NT2/D1 (cell line): ENCODE measurements at regions not wholly inside any gene's neighbourhood (a gene's known extent, or its start where the extent isn't known, plus 50 kb on each side); places are given as distances from the start of the nearest gene placed in this dataset.

Source experiments
- SUZ12 ChIP-seq: IDR thresholded peaks from 2 replicates; pipeline ENCODE4 v1.6.1; 2011; ENCODE audit not compliant: insufficient read length, insufficient read depth; ENCODE audit errors: extremely low read depth
- YY1 ChIP-seq: IDR thresholded peaks from 2 replicates; pipeline ENCODE4 v1.6.1; 2011; ENCODE audit not compliant: insufficient read length, insufficient read depth
- ZNF274 ChIP-seq: IDR thresholded peaks from 2 replicates; pipeline ENCODE4 v1.6.1; 2011; ENCODE audit warnings: mild to moderate bottlenecking, low read depth, low read length

- TF ChIP-seq YY1 (no peak), ZNF274 (no peak), SUZ12 (no peak)
These were observed 1320.6 kb downstream of the LRFN5 start for GRCh38 chr14:42927313-42927712.
